WTC11 (cell line): ENCODE measurements at regions not wholly inside any gene's neighbourhood (a gene's known extent, or its start where the extent isn't known, plus 50 kb on each side); places are given as distances from the start of the nearest gene placed in this dataset.

ENCODE experiments used
- ATF1 ChIP-seq: sonication (generic); formaldehyde crosslinking; IDR thresholded peaks from 2 replicates; pipeline ENCODE4 v1.8.1; 2023; ENCODE audit warnings: mild to moderate bottlenecking, moderate library complexity, missing genetic modification reagents
- ESRRA ChIP-seq: sonication (generic); formaldehyde crosslinking; IDR thresholded peaks from 2 replicates; pipeline ENCODE4 v1.8.1; 2022; ENCODE audit warnings: mild to moderate bottlenecking, missing genetic modification reagents, borderline replicate concordance
- FOXJ3 ChIP-seq: sonication (generic); formaldehyde crosslinking; IDR thresholded peaks from 2 replicates; pipeline ENCODE4 v1.9.0; 2021; ENCODE audit warnings: missing genetic modification reagents, mild to moderate bottlenecking, borderline replicate concordance
- KAT7 ChIP-seq: sonication (generic); formaldehyde crosslinking; IDR thresholded peaks from 2 replicates; pipeline ENCODE4 v1.8.1; 2023; ENCODE audit warnings: missing genetic modification reagents, mild to moderate bottlenecking, borderline replicate concordance
- NFE2L1 ChIP-seq: sonication (generic); formaldehyde crosslinking; IDR thresholded peaks from 2 replicates; pipeline ENCODE4 v1.8.1; 2023; ENCODE audit warnings: missing genetic modification reagents
- NR2C2 ChIP-seq: sonication (generic); formaldehyde crosslinking; IDR thresholded peaks from 2 replicates; pipeline ENCODE4 v1.8.0; 2022; ENCODE audit warnings: mild to moderate bottlenecking, missing genetic modification reagents
- SP1 ChIP-seq: sonication (generic); formaldehyde crosslinking; conservative IDR thresholded peaks from 2 replicates; pipeline ENCODE4 v1.8.1; 2022; ENCODE audit warnings: missing genetic modification reagents
- TF ChIP-seq, protein P1 (sequence below): sonication (generic); formaldehyde crosslinking; IDR thresholded peaks from 2 replicates; pipeline ENCODE4 v1.8.0; 2022; ENCODE audit warnings: mild to moderate bottlenecking, missing genetic modification reagents
- TF ChIP-seq, protein P2 (sequence below): sonication (generic); formaldehyde crosslinking; IDR thresholded peaks from 2 replicates; pipeline ENCODE4 v1.8.0; 2022; ENCODE audit warnings: mild to moderate bottlenecking, missing genetic modification reagents
- TF ChIP-seq, protein P3 (sequence below): fragments of 200-600 bp; IDR thresholded peaks from 2 replicates; pipeline ENCODE4 v1.8.0; 2022; ENCODE audit warnings: antibody characterized with exemption

DNA sequence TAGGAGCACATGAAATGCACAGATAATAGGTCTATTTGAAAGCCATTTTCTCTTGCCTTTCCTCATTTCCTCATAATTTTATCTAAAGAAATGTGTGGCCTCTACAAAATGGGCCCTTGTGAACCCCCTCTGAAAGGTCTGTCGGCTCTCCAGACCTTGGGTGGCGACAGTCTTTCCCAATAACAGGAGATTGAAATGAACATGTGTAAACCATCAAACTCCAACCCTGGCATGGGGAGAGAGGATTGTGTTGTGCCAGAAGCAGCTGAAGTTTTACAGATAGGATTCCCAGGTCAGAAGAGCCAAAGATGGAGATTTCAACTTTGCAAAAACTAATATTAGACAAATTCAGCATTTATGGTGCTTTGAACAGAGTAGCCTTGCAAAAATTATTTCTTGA lies 277.1 kb upstream of the ECI2 start:
- TF ChIP-seq ESRRA (CRISPR knock-in tag) (no peak), FOXJ3 (CRISPR knock-in tag) (no peak), NFE2L1 (CRISPR knock-in tag) (no peak), NR2C2 (CRISPR knock-in tag) (no peak), ATF1 (CRISPR knock-in tag) (no peak), SP1 (no peak), KAT7 (no peak)
- TF ChIP-seq, protein P1, sequence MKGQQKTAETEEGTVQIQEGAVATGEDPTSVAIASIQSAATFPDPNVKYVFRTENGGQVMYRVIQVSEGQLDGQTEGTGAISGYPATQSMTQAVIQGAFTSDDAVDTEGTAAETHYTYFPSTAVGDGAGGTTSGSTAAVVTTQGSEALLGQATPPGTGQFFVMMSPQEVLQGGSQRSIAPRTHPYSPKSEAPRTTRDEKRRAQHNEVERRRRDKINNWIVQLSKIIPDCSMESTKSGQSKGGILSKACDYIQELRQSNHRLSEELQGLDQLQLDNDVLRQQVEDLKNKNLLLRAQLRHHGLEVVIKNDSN (CRISPR knock-in tag): no peak
- TF ChIP-seq, protein P2, sequence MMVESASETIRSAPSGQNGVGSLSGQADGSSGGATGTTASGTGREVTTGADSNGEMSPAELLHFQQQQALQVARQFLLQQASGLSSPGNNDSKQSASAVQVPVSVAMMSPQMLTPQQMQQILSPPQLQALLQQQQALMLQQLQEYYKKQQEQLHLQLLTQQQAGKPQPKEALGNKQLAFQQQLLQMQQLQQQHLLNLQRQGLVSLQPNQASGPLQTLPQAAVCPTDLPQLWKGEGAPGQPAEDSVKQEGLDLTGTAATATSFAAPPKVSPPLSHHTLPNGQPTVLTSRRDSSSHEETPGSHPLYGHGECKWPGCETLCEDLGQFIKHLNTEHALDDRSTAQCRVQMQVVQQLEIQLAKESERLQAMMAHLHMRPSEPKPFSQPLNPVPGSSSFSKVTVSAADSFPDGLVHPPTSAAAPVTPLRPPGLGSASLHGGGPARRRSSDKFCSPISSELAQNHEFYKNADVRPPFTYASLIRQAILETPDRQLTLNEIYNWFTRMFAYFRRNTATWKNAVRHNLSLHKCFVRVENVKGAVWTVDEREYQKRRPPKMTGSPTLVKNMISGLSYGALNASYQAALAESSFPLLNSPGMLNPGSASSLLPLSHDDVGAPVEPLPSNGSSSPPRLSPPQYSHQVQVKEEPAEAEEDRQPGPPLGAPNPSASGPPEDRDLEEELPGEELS (CRISPR knock-in tag): no peak
- TF ChIP-seq, protein P3, sequence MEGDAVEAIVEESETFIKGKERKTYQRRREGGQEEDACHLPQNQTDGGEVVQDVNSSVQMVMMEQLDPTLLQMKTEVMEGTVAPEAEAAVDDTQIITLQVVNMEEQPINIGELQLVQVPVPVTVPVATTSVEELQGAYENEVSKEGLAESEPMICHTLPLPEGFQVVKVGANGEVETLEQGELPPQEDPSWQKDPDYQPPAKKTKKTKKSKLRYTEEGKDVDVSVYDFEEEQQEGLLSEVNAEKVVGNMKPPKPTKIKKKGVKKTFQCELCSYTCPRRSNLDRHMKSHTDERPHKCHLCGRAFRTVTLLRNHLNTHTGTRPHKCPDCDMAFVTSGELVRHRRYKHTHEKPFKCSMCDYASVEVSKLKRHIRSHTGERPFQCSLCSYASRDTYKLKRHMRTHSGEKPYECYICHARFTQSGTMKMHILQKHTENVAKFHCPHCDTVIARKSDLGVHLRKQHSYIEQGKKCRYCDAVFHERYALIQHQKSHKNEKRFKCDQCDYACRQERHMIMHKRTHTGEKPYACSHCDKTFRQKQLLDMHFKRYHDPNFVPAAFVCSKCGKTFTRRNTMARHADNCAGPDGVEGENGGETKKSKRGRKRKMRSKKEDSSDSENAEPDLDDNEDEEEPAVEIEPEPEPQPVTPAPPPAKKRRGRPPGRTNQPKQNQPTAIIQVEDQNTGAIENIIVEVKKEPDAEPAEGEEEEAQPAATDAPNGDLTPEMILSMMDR: no peak
